ENCODE measurements at regions not wholly inside any gene's neighbourhood (a gene's known extent, or its start where the extent isn't known, plus 50 kb on each side); places are given as distances from the start of the nearest gene placed in this dataset.

DNA sequence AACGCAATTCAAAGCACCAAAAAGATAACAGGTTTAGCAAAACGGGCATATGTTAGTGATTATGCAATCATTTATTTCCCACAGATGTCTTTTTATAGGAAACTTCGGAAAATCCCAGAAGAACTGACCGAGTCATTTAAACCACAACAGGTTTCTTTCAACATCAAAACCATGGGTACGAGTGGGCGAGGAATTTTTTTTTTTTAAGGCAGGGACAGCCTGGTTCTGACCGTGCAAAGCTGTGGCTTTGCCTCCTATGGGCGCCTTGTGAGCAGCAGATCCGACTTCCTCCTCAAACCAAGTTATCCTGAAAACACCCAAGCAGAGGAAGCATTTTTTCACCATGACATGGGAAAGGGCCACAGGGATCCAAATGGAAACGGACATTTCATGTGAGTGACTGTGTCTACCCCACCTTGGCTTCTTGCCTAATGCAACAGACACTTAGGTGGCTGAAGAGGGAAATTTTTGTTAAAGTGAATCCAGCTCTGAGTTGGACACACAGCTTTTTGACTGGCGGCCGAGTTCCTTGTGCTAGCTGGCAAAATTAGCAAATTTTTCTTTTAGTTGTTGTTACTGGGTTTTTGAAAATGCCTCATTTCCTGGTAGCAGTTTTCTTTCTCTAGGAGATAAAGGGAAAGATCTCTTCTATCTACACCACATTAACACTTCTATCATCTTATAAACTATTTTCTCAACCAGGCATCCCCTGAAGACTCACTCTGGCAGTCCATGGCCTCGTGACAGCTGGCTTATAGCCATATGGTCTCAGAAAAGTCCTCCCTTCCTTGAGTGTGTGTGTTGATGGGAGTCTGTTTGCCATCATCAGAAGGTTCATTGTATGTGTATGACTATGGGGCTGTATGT lies 487.4 kb upstream of the ZEB2 start:
- TF ChIP-seq CTCF (IDR thresholded peaks at IDR 0.05 in 2 of 3, conservative IDR thresholded peaks at IDR 0.05 in 1 of 3; ENCODE audit: borderline replicate concordance in 1 of 3, insufficient read depth in 1 of 3, low read depth in 2 of 3, low read length in 2 of 3) (no peak), CBX3 (IDR thresholded peaks at IDR 0.05; ENCODE audit: low read depth) (no peak)
